Stomach (tissue), 8 donors: ENCODE measurements at regions not wholly inside any gene's neighbourhood (a gene's known extent, or its start where the extent isn't known, plus 50 kb on each side); places are given as distances from the start of the nearest gene placed in this dataset.

Experiments used
- DNase-seq, 2 donors: peaks; one replicate each; pipeline versions ENCODE4 v3.0.0 to v3.0.0-alpha.2; 2013 to 2019
- H3K27ac ChIP-seq, 5 donors: fragments of 200-600 bp in 4 of 5; sonication (generic) in 4 of 5; one replicate each; pipeline ENCODE4 v1.5.1; 2013 to 2019; ENCODE audit warnings: mild to moderate bottlenecking in 1 of 5, moderate library complexity in 1 of 5
- H3K27me3 ChIP-seq, 3 donors: fragments of 200-600 bp; sonication (generic); one replicate each; pipeline ENCODE4 v1.5.1; 2017 to 2019; ENCODE audit warnings: mixed run types in 1 of 3
- H3K36me3 ChIP-seq, 4 donors: fragments of 200-600 bp; sonication (generic); 1 replicate in 3 of 4; 2 replicates in 1 of 4; pipeline ENCODE4 v1.5.1; 2016 to 2019
- H3K4me1 ChIP-seq, 4 donors: fragments of 200-600 bp; sonication (generic); one replicate each; pipeline ENCODE4 v1.5.1; 2016 to 2019
- H3K4me3 ChIP-seq, 4 donors: fragments of 200-600 bp; sonication (generic) in 3 of 4; one replicate each; pipeline ENCODE4 v1.5.1; 2016 to 2019; ENCODE audit warnings: mild to moderate bottlenecking in 1 of 4
- H3K9me3 ChIP-seq, 4 donors: fragments of 200-600 bp; sonication (generic); one replicate each; pipeline ENCODE4 v1.5.1; 2016 to 2019
- CTCF ChIP-seq, 7 experiments: fragments of 450-650 bp in 4 of 7; fragments of 200-600 bp in 3 of 7; sonication (generic) in 3 of 7; IDR thresholded peaks; one replicate each; pipeline ENCODE4 v1.5.1; 2016 to 2019; ENCODE audit warnings: antibody characterized with exemption in 7 of 7, control low read depth in 2 of 7, mild to moderate bottlenecking in 1 of 7
- EP300 ChIP-seq: sonication (generic); formaldehyde crosslinking; IDR thresholded peaks from one replicate; pipeline ENCODE4 v1.6.1; 2017; ENCODE audit warnings: antibody characterized with exemption
- POLR2A ChIP-seq, 4 donors: fragments of 450-650 bp; IDR thresholded peaks; one replicate each; pipeline ENCODE4 v1.6.1; 2016; ENCODE audit warnings: antibody characterized with exemption in 4 of 4, control low read depth in 2 of 4, mild to moderate bottlenecking in 1 of 4, moderate library complexity in 1 of 4
- POLR2AphosphoS5 ChIP-seq, 3 donors: sonication (generic); formaldehyde crosslinking; IDR thresholded peaks; one replicate each; pipeline ENCODE4 v1.6.1; 2016; ENCODE audit warnings: antibody characterized with exemption in 3 of 3
- WGBS, 5 donors: extraction: QIAGEN DNeasy Blood & Tissue Kit in 3 of 5; methylation state at CpG; one replicate each; pipeline versions ENCODE4 v1.1.5 to v1.1.7; 2013 to 2018; 5-methylcytosine and 5-hydroxymethylcytosine counted together
- intact Hi-C: fragments of 100-400 bp; cut with DNase I; formaldehyde crosslinking; loops from one replicate; pipeline ENCODE4 v1.15.1; 2023; ENCODE audit warnings: low total_unique reads
- donor health status: healthy with polysubstance abuse.
- donor health status: Bipolar disorder and iron deficiency.
- donor health status: healthy.

- no peak overlapping the region for H3K4me3 ChIP-seq
- intact Hi-C loops: no loop called here
- 85 to 90% (median 88%) methylated on average over 2 of the region's 2 CpGs for WGBS, 5 donors
- no peaks in the 10 kb centered on the region for H3K4me1 ChIP-seq
- TF ChIP-seq CTCF (IDR thresholded peaks at IDR 0.05) (no peak), POLR2AphosphoS5 (IDR thresholded peaks at IDR 0.05) (no peak), EP300 (no peak), POLR2A (IDR thresholded peaks at IDR 0.05) (no peak)
- no peak for DNase-seq
- no peak overlapping the region for H3K27ac ChIP-seq
- no peaks in the 10 kb centered on the region for H3K9me3 ChIP-seq
- peaks cover 0 to 6% (median 0%) of the 10 kb centered on the region in 3 donors for H3K27me3 ChIP-seq
- no peaks in the 10 kb centered on the region for H3K36me3 ChIP-seq
Observed at GRCh38 chr5:6048746-6049145, 329.6 kb downstream of the MED10 start.

GRCh38 chr5:6046296-6046967, 331.9 kb downstream of the MED10 start:
- H3K4me3 ChIP-seq: no peak overlapping the region
- H3K36me3 ChIP-seq: no peaks in the 10 kb centered on the region
- no peaks in the 10 kb centered on the region for H3K4me1 ChIP-seq
- no peak for DNase-seq
- no peaks in the 10 kb centered on the region for H3K9me3 ChIP-seq
- no peak overlapping the region for H3K27ac ChIP-seq
- H3K27me3 ChIP-seq: peaks cover 0 to 6% (median 0%) of the 10 kb centered on the region in 3 donors
- WGBS, 5 donors: 70 to 84% (median 76%) methylated on average over 16 of the region's 16 CpGs
- TF ChIP-seq POLR2AphosphoS5 (IDR thresholded peaks at IDR 0.05) (no peak), POLR2A (IDR thresholded peaks at IDR 0.05) (no peak), EP300 (no peak), CTCF (IDR thresholded peaks at IDR 0.05) (no peak)
- intact Hi-C loops: no loop called here

GRCh38 chr5:6043491-6044310, 334.6 kb downstream of the MED10 start:
- Histone ChIP-seq H3K36me3 (no peaks in the 10 kb centered on the region), H3K4me1 (no peaks in the 10 kb centered on the region), H3K9me3 (no peaks in the 10 kb centered on the region), H3K27me3 (peaks cover 0 to 10% (median 0%) of the 10 kb centered on the region in 3 donors), H3K27ac (no peak overlapping the region), H3K4me3 (no peak overlapping the region)
- intact Hi-C loops: no loop called here
- DNase-seq: no peak
- TF ChIP-seq POLR2AphosphoS5 (IDR thresholded peaks at IDR 0.05): no peak
- TF ChIP-seq CTCF (IDR thresholded peaks at IDR 0.05): no peak
- TF ChIP-seq POLR2A (IDR thresholded peaks at IDR 0.05): no peak
- no peak for TF ChIP-seq EP300
- WGBS, 5 donors: 71 to 83% (median 77%) methylated on average over 11 to 13 of the region's 13 CpGs

GRCh38 chr5:6041977-6042550, 336.3 kb downstream of the MED10 start:
- Histone ChIP-seq H3K4me1 (no peaks in the 10 kb centered on the region), H3K27me3 (peaks cover 0 to 10% (median 0%) of the 10 kb centered on the region in 3 donors), H3K36me3 (no peaks in the 10 kb centered on the region), H3K9me3 (no peaks in the 10 kb centered on the region), H3K27ac (no peak overlapping the region), H3K4me3 (no peak overlapping the region)
- intact Hi-C loops: no loop called here
- DNase-seq: no peak
- 67 to 82% (median 72%) methylated on average over 10 of the region's 10 CpGs for WGBS, 5 donors
- TF ChIP-seq POLR2AphosphoS5 (IDR thresholded peaks at IDR 0.05) (no peak), CTCF (IDR thresholded peaks at IDR 0.05) (no peak), POLR2A (IDR thresholded peaks at IDR 0.05) (no peak), EP300 (no peak)
